Left renal pelvis (tissue), 4 donors: ENCODE measurements at regions not wholly inside any gene's neighbourhood (a gene's known extent, or its start where the extent isn't known, plus 50 kb on each side); places are given as distances from the start of the nearest gene placed in this dataset.
"Not testable (repeated sequence)": the region's sequence is repeated elsewhere in the genome, so short reads cannot be mapped to it uniquely, and the experiment has no call there.

ENCODE experiments used
- DNase-seq, 4 donors: peaks; one replicate each; pipeline ENCODE4 v3.0.0-alpha.2; 2013; ENCODE audit warnings: low read depth in 4 of 4, low spot score in 3 of 4

DNA sequence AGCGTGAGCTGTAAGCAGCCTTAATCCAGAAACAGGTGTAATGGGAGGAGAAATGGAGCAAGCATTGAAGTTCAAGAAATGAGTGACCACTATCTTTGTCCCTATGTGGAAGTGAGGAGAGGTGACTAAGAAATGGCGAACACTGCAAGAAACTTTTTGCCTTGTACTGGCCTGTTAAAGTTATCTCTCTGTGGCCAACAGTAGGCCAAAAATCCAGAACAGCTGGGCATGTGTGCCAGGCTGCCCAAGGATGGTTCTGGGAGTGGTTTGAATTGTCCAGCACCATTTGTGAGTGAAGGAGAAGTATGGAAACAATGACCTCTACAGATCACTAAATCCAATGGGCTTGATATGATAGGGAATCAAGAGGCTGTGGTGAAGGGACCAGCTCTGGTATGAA lies 83.3 kb upstream of the FRMD6 start:
- DNase-seq: no peak

DNA sequence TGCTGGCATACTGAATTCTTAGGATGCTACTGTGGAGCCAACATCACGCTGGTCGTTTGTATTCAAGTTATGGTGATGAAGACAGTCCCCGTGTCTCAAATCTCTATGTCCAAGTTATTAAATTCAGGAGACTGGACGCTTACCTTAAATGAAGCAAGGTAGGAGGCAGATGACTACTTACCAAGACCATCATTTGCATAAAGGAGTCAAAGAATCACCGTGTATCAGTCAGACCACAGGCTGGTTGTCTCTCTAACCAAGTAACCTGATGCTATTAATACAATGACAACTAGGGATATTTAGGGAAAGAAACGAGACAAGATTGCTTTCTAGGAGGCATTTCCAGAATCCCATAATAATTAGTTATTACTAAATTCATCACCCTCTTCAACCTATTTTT lies 78.1 kb upstream of the FRMD6 start:
- no peak for DNase-seq

DNA sequence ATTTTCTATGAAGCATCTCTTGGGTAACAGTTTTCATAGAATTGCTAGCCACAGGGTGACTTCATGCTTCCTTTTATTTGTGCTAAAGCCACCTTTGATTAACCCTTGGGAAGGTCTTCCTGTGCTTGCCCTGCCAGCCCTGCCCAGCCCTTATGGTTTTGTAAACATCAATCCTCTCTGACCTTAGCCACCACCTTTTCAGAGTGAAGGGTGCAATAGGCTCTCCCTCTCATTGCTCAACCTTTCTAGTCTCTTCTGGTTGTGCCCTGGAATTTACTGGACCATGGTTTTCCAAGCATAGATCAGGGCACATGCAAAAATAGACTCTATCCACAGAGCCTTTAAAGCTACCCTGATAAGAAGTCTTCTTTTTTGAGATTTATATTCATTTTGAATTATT lies 77.7 kb upstream of the FRMD6 start:
- no peak for DNase-seq

DNA sequence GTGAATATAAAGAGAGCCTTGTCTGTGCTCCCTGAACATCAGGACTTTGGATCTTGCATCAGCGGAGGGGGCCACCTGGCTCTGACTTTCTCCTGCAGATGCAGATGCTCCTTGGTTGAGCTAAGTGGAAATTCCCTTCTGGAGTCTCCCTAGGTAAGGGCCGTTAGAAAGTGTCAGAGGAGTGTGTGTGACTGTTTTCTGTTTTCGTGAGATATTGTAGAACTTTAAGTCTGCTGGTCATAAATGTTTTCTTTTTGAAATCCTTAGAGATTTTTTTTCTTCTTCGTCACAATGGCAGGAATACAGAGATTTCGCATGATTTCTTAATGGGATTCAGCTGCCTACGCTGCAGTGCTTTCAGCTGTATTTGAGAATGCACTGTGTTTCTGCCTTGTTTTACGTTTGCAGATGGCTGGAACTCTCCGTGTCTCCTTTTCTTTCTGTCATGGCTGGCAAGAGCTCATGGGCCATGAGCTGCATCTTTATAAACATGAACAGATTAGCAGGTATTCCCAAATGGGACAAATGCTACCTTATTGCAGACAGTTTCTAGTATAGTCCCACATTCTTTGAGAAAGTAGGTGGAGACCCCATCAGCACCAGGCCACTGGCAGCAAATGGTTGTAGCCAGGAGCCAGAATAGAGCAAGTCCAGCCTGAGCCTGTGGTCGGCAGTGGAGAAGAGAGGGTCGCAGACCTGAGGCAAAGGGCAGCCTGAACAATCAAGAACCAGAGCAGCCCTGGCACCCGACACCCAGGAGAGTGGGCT lies 76.2 kb upstream of the FRMD6 start:
- no peak for DNase-seq

DNA sequence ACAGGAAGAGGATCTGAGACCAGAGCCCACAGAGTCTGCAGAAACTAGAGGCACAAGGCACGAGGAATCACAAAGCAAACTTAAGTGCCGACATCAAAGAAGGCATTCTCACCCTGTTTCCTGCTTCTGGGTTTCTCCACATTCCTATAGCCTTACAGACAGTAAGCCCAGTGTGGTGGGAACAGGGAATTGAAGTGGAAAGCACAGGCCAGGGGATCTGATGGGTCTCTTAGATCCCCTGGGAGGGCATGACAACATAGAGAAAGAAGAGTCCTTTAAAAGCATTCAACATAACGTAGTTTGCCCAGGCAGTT lies 75.6 kb upstream of the FRMD6 start:
- DNase-seq: no peak

DNA sequence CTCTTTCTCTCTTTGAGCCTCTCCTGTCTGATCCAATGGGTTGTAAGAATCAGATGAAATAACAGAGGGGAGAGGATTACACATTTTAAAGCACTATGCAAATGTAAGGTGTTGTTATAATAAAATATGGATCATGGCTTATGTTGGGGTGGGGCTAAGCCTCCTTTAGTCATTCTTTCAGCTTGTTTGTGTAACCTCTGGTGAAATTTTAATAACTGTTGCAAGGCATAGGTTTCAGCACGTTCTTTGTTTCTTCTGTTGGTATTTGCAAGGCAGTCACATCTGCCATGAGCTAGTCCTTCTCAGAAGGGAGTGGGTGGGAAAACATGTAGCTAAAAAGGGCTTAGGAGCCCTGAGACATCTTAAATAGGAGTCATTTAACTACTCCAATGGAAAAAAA lies 74.8 kb upstream of the FRMD6 start:
- no peak for DNase-seq

DNA sequence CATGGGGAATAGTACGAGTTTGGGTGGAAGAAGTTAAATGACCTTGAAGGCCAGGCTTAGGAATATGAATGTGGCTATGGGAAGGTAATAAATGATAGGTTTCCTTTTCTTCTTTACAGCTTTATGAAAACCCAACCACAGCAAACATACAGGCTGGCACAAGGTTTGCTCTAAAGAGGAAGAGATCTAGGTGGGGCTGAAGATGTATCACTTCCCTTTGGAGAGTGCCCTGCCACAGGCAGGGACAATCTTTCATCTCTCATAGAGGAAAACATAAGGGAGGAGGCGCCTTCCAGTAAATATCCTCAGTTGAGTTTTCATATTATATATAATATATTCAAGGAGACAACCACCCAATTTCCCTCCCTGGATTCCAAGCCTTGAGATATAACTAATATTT lies 72.9 kb upstream of the FRMD6 start:
- no peak for DNase-seq

DNA sequence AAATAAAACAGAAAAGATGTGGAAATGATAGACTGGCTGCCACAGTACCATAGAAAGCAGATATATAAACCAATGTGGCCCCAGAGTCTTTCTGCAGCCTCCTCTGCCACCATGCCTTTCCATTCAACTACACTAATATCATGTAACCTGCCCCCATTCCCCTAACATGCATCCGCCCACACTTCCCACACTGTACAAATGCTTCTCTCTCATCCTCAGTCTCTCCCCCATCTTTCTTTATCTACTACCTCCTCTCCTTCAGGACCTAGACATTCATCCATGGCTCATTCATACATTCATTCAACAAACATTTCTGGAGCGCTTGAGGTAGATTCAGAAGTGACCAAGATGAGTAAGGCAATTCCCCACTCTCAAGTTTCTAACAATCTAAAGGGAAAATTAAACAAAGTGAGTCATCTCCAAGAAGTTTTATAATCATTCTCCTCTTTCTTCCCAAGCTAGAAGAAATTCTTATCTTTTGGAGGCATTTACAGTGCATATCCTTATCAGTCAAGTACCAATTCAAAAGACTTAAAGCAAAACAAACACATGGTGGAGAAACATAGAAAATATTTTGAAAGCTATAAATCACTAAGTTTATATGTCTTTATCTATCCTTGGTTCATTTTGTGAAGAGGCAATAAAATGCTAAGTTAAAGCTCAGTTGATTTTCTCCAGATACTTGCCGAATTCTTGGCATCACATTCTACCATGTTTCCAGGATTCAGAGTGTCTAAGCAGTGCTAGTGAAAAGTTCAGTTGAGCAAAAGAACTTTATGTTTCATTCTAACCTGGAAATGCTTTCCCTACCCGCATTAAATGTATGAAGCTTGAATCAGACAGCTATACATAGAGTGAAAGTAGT lies 70.5 kb upstream of the FRMD6 start:
- no peak for DNase-seq

DNA sequence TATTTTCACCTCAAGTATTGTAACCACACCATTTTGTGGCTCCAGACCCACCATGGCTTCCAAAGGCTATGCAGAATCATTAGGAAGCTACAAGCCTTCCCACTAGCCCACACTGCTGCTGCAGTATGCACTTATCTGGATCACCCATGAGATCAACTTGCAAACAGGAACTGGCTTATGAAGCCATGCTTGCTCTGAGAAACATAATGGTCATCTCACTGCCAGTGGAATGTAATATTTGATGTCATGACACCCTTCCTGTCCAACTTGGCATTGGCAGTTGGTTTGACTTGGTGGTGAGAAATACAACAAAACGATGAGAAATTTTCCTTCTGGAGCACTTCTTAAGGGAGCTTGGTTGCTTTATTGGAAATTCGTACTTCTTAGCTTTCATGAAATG lies 69.3 kb upstream of the FRMD6 start:
- no peak for DNase-seq

DNA sequence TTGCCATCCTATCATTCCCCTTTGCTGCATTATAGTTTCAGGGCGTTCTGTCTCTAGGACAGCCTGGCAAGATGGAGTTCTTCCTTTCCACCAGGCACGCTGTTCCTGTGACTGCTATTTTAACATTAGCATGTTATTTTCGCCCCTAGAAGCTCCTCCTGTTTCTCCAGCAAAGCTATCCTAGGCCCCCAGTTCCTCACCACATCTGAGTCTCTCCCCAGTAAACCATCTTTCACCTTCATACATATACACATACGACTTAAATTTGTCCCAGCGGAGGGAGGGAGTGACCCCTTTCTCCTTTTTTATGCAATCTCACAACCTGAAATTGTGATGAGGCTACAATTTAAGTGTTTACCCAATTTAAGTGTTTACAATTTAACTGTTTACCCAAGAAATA lies 66.7 kb upstream of the FRMD6 start:
- DNase-seq: no peak

DNA sequence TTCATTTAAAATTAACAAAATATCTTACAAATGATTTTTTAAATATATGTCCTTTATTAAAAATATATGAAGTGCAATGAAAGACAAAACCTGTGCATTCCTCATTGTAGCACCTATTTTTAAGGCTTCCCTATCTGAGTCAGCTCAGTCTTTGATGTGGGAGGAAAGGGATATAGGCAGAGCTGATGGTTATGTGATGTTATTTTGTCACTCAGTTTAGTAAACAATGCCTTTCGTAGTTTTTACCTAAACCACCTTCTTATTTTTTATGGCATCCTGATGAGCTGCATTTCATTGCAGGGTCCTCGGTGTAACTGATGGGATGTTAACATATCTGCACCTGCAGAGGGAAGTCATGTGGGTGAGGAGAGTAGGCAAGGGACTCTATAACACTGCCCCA lies 58.9 kb upstream of the FRMD6 start:
- no peak for DNase-seq

DNA sequence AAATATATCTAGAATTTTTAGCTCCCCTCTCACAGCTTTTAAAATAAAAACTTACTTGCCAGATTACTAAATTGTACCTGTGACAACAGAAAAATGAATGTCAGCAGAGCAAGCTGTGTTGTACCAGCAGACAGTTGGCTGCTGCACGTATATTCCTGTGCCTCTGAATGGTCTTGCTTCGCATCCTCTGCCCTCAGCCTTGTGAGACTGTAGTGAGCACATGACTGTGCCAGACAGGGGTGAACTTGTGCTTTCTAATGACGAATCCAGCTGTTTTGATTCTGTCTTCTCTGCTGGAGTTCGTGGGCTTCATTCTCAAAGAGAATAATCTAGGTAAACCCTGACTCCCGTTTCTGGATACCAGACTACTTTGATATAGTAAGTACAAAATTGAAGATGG lies 58.3 kb upstream of the FRMD6 start:
- no peak for DNase-seq

DNA sequence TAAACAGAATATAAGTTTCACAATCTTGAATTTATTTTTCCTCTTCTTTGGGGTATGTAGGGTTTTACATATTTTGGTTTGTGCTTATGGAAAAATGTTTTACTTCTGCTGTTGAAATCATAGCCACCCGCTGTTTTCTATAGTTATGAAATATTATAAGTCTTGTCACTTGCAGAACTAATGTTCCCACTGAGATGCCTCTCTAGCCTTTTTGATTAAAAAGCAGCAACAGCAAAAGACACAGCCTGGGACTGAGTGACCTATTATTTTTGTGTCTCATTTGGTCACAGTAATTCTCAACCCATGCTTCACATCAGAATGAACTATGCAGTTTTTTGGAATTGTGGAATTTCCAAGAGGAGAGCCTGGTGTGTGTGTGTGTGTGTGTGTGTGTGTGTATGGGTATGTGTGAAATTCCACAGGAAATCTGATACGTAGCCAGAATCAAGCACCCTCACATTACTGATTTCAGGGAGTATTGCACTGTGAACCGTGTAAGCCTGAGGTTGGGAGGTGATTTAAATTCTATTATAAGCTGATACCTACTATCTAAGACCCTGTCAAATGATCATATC lies 55.7 kb upstream of the FRMD6 start:
- no peak for DNase-seq

DNA sequence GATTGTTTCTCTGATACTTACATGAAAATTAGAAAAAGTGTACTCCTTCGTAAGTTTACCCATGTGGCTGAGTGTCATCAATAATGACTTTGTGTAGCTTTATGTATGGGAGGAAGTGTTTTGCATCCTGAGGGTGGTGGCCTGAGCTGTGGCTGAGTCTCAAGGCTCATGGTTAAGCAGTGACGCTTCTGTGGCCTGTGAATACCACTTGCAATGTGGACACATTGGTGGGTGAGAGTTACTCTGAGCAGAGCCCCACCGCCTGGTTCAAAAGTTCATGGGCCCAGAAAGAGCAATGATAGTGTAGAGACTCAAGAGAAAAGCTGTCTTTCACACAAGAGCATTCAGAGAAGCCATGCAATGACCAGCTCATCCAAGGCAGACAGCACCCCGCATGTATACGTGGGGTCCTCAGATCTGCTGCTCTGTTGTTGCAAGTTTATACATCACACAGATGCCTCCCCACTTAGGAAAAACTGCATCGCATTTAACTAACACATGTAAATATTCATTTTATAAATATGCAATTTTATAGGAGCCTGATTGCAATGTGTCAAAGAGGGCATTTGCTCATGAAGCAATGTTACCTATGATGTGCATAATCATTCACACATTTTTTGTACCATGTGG lies 55.1 kb upstream of the FRMD6 start:
- DNase-seq: no peak

DNA sequence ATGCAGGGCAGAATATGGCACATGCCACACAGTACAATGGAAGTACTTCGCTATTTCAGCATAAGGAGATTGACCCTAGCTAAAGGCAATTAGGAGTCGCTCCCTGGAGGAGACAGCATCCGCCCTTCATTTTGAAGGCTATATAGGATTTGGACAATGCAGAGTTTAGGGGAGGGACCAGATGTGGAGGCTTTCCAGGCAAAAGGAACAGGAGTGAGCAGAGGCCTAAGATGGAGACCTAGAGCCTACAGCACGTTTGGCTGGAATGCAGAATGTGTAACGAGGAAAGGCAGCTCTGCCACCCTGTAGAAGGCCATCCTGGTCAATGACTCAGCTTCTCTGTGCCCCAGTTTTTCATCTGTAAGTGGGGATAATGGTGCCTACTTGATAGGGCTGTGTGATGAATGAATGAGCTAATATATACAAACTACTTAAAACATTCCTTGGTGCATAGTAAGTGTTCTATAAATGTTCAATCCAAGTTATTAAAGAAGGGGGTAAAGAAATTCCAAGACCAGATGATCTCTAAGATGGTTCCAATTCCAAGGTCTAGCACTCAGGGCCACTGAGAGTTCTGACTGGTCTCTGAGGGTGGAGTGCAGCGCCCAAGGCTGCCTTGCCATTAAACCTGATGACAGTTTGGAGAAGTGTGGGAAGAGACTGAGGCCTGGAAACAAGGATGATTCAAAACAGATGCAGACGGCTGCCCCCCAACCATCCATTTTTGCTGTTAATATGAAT lies 54.3 kb upstream of the FRMD6 start:
- no peak for DNase-seq

DNA sequence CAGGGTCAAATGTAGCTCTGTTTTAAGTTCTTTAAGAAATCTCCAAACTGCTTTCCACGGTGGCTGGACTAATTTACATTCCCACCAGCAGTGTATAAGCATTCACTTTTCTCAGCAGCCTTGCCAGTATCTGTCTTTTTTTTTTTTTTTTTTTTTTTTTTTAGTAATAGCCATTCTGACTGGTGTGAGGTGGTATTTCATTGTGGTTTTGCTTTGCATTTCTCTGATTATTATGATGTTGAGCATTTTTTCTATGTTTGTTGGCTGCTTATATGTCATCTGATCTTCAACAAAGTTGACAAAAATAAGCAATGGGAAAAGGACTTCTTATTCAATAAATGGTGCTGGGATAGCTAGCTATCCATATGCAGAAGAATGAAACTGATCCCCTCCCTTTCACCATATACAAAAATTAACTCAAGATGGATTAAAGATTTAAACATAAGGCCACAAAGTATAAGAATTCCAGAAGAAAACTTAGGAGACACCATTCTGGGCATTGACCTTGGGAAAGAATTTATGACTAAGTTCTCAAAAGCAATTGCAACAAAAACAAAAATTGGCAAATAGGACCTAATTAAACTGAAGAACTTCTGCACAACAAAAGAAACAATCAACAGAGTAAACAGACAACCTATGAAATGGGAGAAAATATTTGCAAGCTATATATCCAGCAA lies 52.6 kb upstream of the FRMD6 start:
- DNase-seq: not testable (repeated sequence)

DNA sequence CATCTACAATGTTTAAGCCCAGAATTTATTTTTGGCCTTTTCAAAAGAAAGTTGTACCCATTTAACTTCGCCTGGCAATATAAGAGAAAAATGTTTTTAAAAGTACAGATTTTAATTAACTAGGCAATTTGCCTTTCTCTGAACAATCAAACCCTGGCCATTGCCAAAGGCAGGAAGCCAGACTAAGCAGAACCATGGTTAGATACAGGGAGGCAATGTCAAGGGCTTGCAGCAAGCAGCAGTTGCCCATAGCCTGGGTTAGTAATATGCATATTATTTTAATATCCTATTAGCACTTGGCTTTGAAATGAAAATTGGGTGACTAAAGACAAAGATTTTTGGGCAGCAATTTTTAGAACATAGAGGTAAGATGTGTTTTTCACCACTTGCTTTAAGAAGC lies 51.1 kb upstream of the FRMD6 start:
- DNase-seq: no peak
